ENCODE measurements at regions not wholly inside any gene's neighbourhood (a gene's known extent, or its start where the extent isn't known, plus 50 kb on each side); places are given as distances from the start of the nearest gene placed in this dataset.
"Not testable (repeated sequence)": the region's sequence is repeated elsewhere in the genome, so short reads cannot be mapped to it uniquely, and the experiment has no call there.

GRCh38 chr1:56257726-56258125 lies 321.6 kb downstream of the PLPP3 start:
- DNase-seq, result no peak

- no peak for DNase-seq
Observed at GRCh38 chr1:56256153-56257000, 323.0 kb downstream of the PLPP3 start.

- DNase-seq, result no peak
Observed at GRCh38 chr1:56255516-56256152, 323.7 kb downstream of the PLPP3 start.

- DNase-seq, result no peak
Observed at GRCh38 chr1:56254130-56254529, 325.2 kb downstream of the PLPP3 start.

GRCh38 chr1:56250809-56251208 lies 328.6 kb downstream of the PLPP3 start:
- no peak for DNase-seq

- DNase-seq, result no peak
Observed at GRCh38 chr1:56249234-56249633, 330.1 kb downstream of the PLPP3 start.

- no peak for DNase-seq
Observed at GRCh38 chr1:56248138-56248537, 331.2 kb downstream of the PLPP3 start.

- DNase-seq, result not testable (repeated sequence)
Observed at GRCh38 chr1:56246726-56247125, 332.6 kb downstream of the PLPP3 start.

- DNase-seq, result no peak
Observed at GRCh38 chr1:56240400-56240799, 339.0 kb downstream of the PLPP3 start.

- no peak for DNase-seq
Observed at GRCh38 chr1:56237491-56238064, 341.8 kb downstream of the PLPP3 start.

GRCh38 chr1:56236688-56237087 lies 342.7 kb downstream of the PLPP3 start:
- DNase-seq, result no peak

- no peak for DNase-seq
Observed at GRCh38 chr1:56235909-56236510, 343.4 kb downstream of the PLPP3 start.

- no peak for DNase-seq
Observed at GRCh38 chr1:56229186-56229585, 350.2 kb downstream of the PLPP3 start.

GRCh38 chr1:56227886-56228285 lies 351.5 kb downstream of the PLPP3 start:
- DNase-seq, result no peak

- DNase-seq, result no peak
Observed at GRCh38 chr1:56227401-56227800, 352.0 kb downstream of the PLPP3 start.

- no peak for DNase-seq
Observed at GRCh38 chr1:56225964-56226815, 353.2 kb downstream of the PLPP3 start.

- DNase-seq, result no peak
Observed at GRCh38 chr1:56223968-56224367, 355.4 kb downstream of the PLPP3 start.

GRCh38 chr1:56222914-56223540 lies 356.3 kb downstream of the PLPP3 start:
- DNase-seq, result no peak

GRCh38 chr1:56220021-56220420 lies 359.3 kb downstream of the PLPP3 start:
- no peak for DNase-seq

GRCh38 chr1:56218023-56218422 lies 361.3 kb downstream of the PLPP3 start:
- no peak for DNase-seq

GRCh38 chr1:56216218-56216617 lies 363.1 kb downstream of the PLPP3 start:
- DNase-seq, result no peak

- DNase-seq, result no peak
Observed at GRCh38 chr1:56215771-56216170, 363.6 kb downstream of the PLPP3 start.

All from NCI-H2081 (cell line).